Mesendoderm (in vitro differentiated cells): ENCODE measurements at regions not wholly inside any gene's neighbourhood (a gene's known extent, or its start where the extent isn't known, plus 50 kb on each side); places are given as distances from the start of the nearest gene placed in this dataset.

Source experiments
- DNase-seq: peaks from one replicate; pipeline ENCODE4 v3.0.0; 2013
- H2AK5ac ChIP-seq: 2 replicates; pipeline ENCODE4 v1.6.1; 2013; ENCODE audit warnings: low read length, inconsistent platforms
- H2BK120ac ChIP-seq: 2 replicates; pipeline ENCODE4 v1.6.1; 2013; ENCODE audit warnings: low read depth, mild to moderate bottlenecking, low read length, moderate library complexity, mixed read lengths
- H2BK15ac ChIP-seq: replicated peaks from 2 replicates; pipeline ENCODE4 v1.6.1; 2013; ENCODE audit warnings: low read depth, mild to moderate bottlenecking, moderate library complexity
- H2BK5ac ChIP-seq: 2 replicates; pipeline ENCODE4 v1.6.1; 2013; ENCODE audit warnings: low read length, inconsistent platforms
- H3K18ac ChIP-seq: 2 replicates; pipeline ENCODE4 v1.6.1; 2013; ENCODE audit warnings: mild to moderate bottlenecking, low read length, mixed read lengths
- H3K23ac ChIP-seq: one replicate; pipeline ENCODE4 v1.6.1; 2013; ENCODE audit warnings: low read length
- H3K27ac ChIP-seq: 2 replicates; pipeline ENCODE4 v1.5.1; 2013; ENCODE audit warnings: low read depth, mild to moderate bottlenecking, inconsistent platforms, low read length, moderate library complexity
- H3K27me3 ChIP-seq: 2 replicates; pipeline ENCODE4 v1.6.1; 2013; ENCODE audit warnings: low read length, control low read depth, mild to moderate bottlenecking, inconsistent platforms; ENCODE audit not compliant: insufficient read depth, poor library complexity
- H3K36me3 ChIP-seq: 2 replicates; pipeline ENCODE4 v1.6.1; 2013; ENCODE audit warnings: low read length, inconsistent platforms; ENCODE audit not compliant: control insufficient read depth, insufficient read depth
- H3K4ac ChIP-seq: one replicate; pipeline ENCODE4 v1.6.1; 2013; ENCODE audit warnings: low read depth, mild to moderate bottlenecking, low read length, moderate library complexity
- H3K4me1 ChIP-seq: 2 replicates; pipeline ENCODE4 v1.6.1; 2013; ENCODE audit warnings: low read depth, low read length, inconsistent platforms; ENCODE audit not compliant: control insufficient read depth
- H3K4me2 ChIP-seq: 2 replicates; pipeline ENCODE4 v1.6.1; 2013; ENCODE audit warnings: low read length
- H3K4me3 ChIP-seq: 2 replicates; pipeline ENCODE4 v1.5.1; 2013; ENCODE audit warnings: mild to moderate bottlenecking, low read length
- H3K56ac ChIP-seq: one replicate; pipeline ENCODE4 v1.6.1; 2013; ENCODE audit warnings: low read length
- H3K79me1 ChIP-seq: 2 replicates; pipeline ENCODE4 v1.6.1; 2013; ENCODE audit warnings: low read length, inconsistent platforms
- H3K79me2 ChIP-seq: 2 replicates; pipeline ENCODE4 v1.6.1; 2013; ENCODE audit warnings: mild to moderate bottlenecking, low read length; ENCODE audit not compliant: control insufficient read depth, insufficient read depth
- H3K9ac ChIP-seq: 2 replicates; pipeline ENCODE4 v1.6.1; 2013; ENCODE audit warnings: low read length, inconsistent platforms
- H4K5ac ChIP-seq: one replicate; pipeline ENCODE4 v1.6.1; 2013; ENCODE audit warnings: low read length
- H4K8ac ChIP-seq: one replicate; pipeline ENCODE4 v1.6.1; 2013; ENCODE audit warnings: low read depth, mild to moderate bottlenecking, control low read depth, low read length, moderate library complexity
- WGBS: extraction: QIAGEN DNeasy Blood & Tissue Kit; methylation state at CpG from one replicate; pipeline ENCODE4 v1.1.7; 2013; ENCODE audit warnings: low lambda C conversion rate, missing lambda C conversion rate; ENCODE audit not compliant: insufficient coverage; ENCODE audit errors: extremely low coverage; 5-methylcytosine and 5-hydroxymethylcytosine counted together

DNA sequence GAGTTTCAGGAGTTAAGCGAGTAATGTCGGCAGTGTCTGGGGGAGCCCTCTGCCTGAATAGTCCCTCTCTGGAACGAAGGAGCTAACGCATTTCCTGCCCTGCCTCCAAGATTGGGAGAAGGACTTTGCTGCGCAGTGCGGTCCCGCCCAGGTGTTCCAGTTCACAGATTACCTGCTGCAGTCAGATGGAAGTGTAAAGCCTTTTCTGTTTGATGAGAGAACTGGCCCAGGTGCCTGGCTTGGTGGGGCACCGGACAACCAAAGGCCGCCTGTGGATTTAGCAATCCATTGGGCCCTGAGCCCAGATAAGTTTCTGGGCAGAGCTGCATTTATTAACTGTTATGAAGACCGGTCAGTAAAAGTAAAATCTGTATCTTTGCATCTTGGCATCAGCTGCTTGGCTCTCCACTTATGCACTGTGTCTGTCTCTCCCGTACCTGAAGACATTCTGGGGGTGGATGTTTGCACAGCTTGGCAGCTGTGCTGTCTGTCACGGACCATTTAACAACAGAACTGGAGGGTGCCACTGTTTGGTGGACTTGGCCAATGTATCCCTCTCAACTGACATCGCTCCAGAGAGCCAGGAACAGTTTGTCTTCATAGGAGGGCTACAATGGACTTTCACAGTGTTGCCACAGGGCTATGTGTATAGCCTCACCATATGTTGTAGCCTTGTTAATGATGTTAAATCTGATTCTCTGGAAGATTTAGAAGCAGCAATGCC lies 654.7 kb upstream of the ZWINT start:
- Histone ChIP-seq H3K4me2 (no peak overlapping the region), H4K5ac (no peak overlapping the region), H3K18ac (no peak overlapping the region), H4K8ac (no peak overlapping the region), H3K27ac (no peak overlapping the region), H3K4me1 (peaks cover 3% of the 10 kb centered on the region), H3K79me1 (no peaks in the 10 kb centered on the region), H3K4ac (no peak overlapping the region), H3K9ac (no peak overlapping the region), H2BK5ac (no peak overlapping the region), H3K23ac (no peak overlapping the region), H3K4me3 (no peak overlapping the region), H3K27me3 (no peaks in the 10 kb centered on the region), H2AK5ac (no peak overlapping the region), H2BK15ac (no peak overlapping the region), H3K79me2 (no peaks in the 10 kb centered on the region), H2BK120ac (no peak overlapping the region), H3K36me3 (no peaks in the 10 kb centered on the region), H3K56ac (no peak overlapping the region)
- WGBS, result no CpG with 5 or more reads among the region's 13 CpGs
- no peak for DNase-seq

DNA sequence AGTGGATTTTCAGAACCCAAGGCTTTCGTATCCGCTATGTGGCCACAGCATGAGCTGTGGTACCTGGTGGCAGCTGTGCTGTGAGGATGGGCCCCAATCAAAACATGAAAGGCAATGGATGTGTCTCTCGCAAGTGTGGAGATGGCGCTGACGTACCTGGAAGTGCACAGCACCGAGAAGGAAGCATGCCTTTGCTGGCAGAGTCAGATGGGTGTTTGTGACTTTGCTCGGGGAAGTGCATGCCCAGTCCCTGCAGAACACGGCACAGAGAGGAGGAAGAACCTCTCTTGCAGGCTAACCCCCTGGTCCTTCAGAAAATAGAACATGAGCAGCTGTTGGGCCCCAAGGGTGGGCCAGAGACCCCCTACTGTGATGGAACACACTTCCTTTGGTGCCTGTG lies 654.1 kb upstream of the ZWINT start:
- Histone ChIP-seq H3K27me3 (no peaks in the 10 kb centered on the region), H3K36me3 (no peaks in the 10 kb centered on the region), H3K4me3 (no peak overlapping the region), H3K79me1 (no peaks in the 10 kb centered on the region), H3K4me2 (no peak overlapping the region), H2AK5ac (no peak overlapping the region), H2BK5ac (no peak overlapping the region), H4K8ac (no peak overlapping the region), H3K23ac (no peak overlapping the region), H3K4me1 (peaks cover 3% of the 10 kb centered on the region), H3K18ac (no peak overlapping the region), H3K56ac (no peak overlapping the region), H3K4ac (no peak overlapping the region), H3K27ac (no peak overlapping the region), H4K5ac (no peak overlapping the region), H2BK15ac (no peak overlapping the region), H2BK120ac (no peak overlapping the region), H3K79me2 (no peaks in the 10 kb centered on the region), H3K9ac (no peak overlapping the region)
- WGBS, result no CpG with 5 or more reads among the region's 8 CpGs
- no peak for DNase-seq

DNA sequence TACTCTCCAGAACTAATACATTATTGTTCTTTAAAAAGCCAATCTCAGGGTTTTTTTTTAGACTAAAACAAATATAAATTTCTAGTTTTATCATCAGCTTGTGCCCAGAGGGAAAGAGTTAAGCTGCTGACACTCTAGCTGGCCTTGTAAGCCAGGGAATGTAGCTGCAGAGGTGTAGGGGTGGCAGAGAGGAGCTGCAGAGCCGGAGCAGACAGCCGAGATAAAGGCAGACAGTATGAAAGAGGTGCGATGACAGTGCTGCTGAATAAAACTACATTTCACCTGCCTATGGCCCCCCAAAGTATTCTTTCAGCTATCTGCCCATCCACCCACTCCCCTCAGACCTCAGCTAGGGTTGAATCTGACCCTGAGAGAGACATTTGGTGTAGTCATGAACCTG lies 653.7 kb upstream of the ZWINT start:
- no peaks in the 10 kb centered on the region for H3K79me2 ChIP-seq
- peaks cover 3% of the 10 kb centered on the region for H3K4me1 ChIP-seq
- no peak overlapping the region for H2BK120ac ChIP-seq

DNA sequence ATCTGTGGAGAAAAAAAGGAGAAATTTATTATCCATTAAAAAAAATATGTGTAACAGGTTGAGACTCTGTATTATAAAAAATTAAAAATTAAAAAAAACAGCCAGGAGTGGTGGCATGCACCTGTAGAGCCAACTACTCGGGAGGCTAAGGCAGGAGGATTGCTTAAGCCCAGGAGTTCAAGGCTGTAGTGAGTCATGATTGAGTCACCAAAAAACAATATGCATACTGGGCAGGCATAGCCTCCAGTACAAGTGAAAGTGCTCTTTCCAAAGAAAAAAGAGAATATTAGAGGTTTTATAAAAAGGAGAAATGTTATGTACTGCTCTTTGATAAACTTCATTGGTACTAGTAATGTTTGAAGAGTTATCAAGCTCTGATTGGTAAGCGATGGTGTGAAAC lies 647.1 kb upstream of the ZWINT start:
- Histone ChIP-seq H2BK15ac (no peak overlapping the region), H3K4me1 (no peaks in the 10 kb centered on the region), H2AK5ac (no peak overlapping the region), H2BK120ac (no peak overlapping the region), H4K5ac (no peak overlapping the region), H3K4me2 (no peak overlapping the region), H3K79me2 (no peaks in the 10 kb centered on the region), H2BK5ac (no peak overlapping the region), H3K18ac (no peak overlapping the region), H3K4me3 (no peak overlapping the region), H3K4ac (no peak overlapping the region), H3K79me1 (no peaks in the 10 kb centered on the region), H3K56ac (no peak overlapping the region), H3K23ac (no peak overlapping the region), H4K8ac (no peak overlapping the region), H3K36me3 (no peaks in the 10 kb centered on the region), H3K9ac (no peak overlapping the region), H3K27ac (no peak overlapping the region), H3K27me3 (no peaks in the 10 kb centered on the region)
- WGBS, result no CpG with 5 or more reads among the region's 2 CpGs
- no peak for DNase-seq

More for the DNA sequence above, 653.7 kb upstream of the ZWINT start:
- no peak overlapping the region for H3K4ac ChIP-seq
- no peaks in the 10 kb centered on the region for H3K79me1 ChIP-seq
- no peak overlapping the region for H3K9ac ChIP-seq
- no peaks in the 10 kb centered on the region for H3K36me3 ChIP-seq
- H4K5ac ChIP-seq, result no peak overlapping the region
- no peak overlapping the region for H2AK5ac ChIP-seq
- H2BK5ac ChIP-seq, result no peak overlapping the region
- no peak for DNase-seq
- no peak overlapping the region for H3K4me3 ChIP-seq
- no peak overlapping the region for H3K18ac ChIP-seq
- H3K56ac ChIP-seq, result no peak overlapping the region
- no peak overlapping the region for H4K8ac ChIP-seq
- H3K4me2 ChIP-seq, result no peak overlapping the region
- H3K27ac ChIP-seq, result no peak overlapping the region
- no peaks in the 10 kb centered on the region for H3K27me3 ChIP-seq
- no CpG with 5 or more reads among the region's 3 CpGs for WGBS
- no peak overlapping the region for H3K23ac ChIP-seq
- H2BK15ac ChIP-seq, result no peak overlapping the region

DNA sequence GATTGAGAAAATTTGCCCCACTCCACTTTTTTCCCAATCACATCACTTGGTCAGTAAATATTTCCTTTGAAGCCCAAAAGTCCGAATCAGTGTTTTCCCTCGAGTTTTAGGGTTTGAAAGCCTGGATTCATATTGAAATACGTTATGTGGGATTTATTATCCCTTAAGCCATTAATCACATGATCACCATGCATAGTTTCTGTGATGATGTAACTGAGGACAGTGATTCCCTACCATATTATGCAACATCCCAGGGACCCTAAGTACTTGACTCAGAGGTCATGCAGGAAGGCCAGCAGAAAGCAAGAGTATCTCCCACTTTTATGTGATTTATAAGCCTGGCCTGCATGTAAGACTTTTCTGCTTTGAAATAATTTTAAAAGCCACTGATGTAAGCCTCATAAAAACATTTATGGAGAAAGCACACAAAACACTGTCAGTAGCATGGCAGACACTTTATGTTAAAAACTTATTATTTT lies 630.6 kb upstream of the ZWINT start:
- H3K4me3 ChIP-seq, result no peak overlapping the region
- no peak overlapping the region for H2BK120ac ChIP-seq
- no peak overlapping the region for H3K56ac ChIP-seq
- H3K23ac ChIP-seq, result no peak overlapping the region
- no peak overlapping the region for H2AK5ac ChIP-seq
- no peaks in the 10 kb centered on the region for H3K79me1 ChIP-seq
- no peak overlapping the region for H3K4ac ChIP-seq
- H3K18ac ChIP-seq, result no peak overlapping the region
- no peaks in the 10 kb centered on the region for H3K79me2 ChIP-seq
- no peaks in the 10 kb centered on the region for H3K36me3 ChIP-seq
- no peaks in the 10 kb centered on the region for H3K4me1 ChIP-seq
- no peak overlapping the region for H2BK15ac ChIP-seq
- no peak overlapping the region for H4K5ac ChIP-seq
- H3K9ac ChIP-seq, result no peak overlapping the region
- H4K8ac ChIP-seq, result no peak overlapping the region
- H2BK5ac ChIP-seq, result no peak overlapping the region
- H3K27me3 ChIP-seq, result no peaks in the 10 kb centered on the region
- no peak overlapping the region for H3K27ac ChIP-seq
- no CpG with 5 or more reads among the region's 3 CpGs for WGBS
- DNase-seq, result no peak
- no peak overlapping the region for H3K4me2 ChIP-seq

DNA sequence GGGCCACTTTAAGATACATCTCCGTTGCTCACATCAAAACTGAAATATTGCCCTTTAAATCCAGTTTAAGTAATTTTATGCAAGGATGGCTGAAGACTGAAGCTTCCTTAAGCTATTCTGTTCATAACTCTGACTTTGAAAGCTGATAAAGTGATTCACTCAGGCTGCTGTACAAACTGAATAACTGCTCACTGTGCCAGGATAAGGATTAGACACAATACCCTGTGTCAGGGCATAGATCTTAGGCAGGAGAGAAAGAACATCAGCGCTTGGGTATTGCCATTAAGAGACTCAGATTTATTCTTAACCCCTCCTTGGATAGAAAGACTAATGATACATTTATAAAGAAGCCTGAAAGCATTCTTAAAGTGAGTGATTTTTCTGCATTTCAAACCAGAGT lies 614.5 kb upstream of the ZWINT start:
- H3K4me1 ChIP-seq, result no peaks in the 10 kb centered on the region
- H4K5ac ChIP-seq, result no peak overlapping the region
- H3K27ac ChIP-seq, result no peak overlapping the region
- no peak overlapping the region for H2BK15ac ChIP-seq
- no peak overlapping the region for H2AK5ac ChIP-seq
- H3K79me2 ChIP-seq, result no peaks in the 10 kb centered on the region
- no peak overlapping the region for H3K4ac ChIP-seq
- no peak overlapping the region for H2BK120ac ChIP-seq
- WGBS, result no CpG with 5 or more reads among the region's 2 CpGs
- H3K18ac ChIP-seq, result no peak overlapping the region
- H3K4me2 ChIP-seq, result no peak overlapping the region
- H4K8ac ChIP-seq, result no peak overlapping the region
- H3K27me3 ChIP-seq, result no peaks in the 10 kb centered on the region
- no peaks in the 10 kb centered on the region for H3K36me3 ChIP-seq
- no peak overlapping the region for H3K9ac ChIP-seq
- no peak overlapping the region for H3K56ac ChIP-seq
- H3K23ac ChIP-seq, result no peak overlapping the region
- H3K4me3 ChIP-seq, result no peak overlapping the region
- H2BK5ac ChIP-seq, result no peak overlapping the region
- no peak for DNase-seq
- no peaks in the 10 kb centered on the region for H3K79me1 ChIP-seq
